Ishikawa (cell line): ENCODE measurements at regions not wholly inside any gene's neighbourhood (a gene's known extent, or its start where the extent isn't known, plus 50 kb on each side); places are given as distances from the start of the nearest gene placed in this dataset.

Source experiments
- CEBPB ChIP-seq: IDR thresholded peaks from 2 replicates; pipeline ENCODE4 v1.6.1; 2012
- CREB1 ChIP-seq: IDR thresholded peaks from 2 replicates; pipeline ENCODE4 v1.6.1; 2012; ENCODE audit warnings: low read depth
- EGR1 ChIP-seq: IDR thresholded peaks from 2 replicates; pipeline ENCODE4 v1.6.1; 2012
- EP300 ChIP-seq: IDR thresholded peaks from 2 replicates; pipeline ENCODE4 v1.6.1; 2012; ENCODE audit warnings: borderline replicate concordance
- FOXM1 ChIP-seq: IDR thresholded peaks from 2 replicates; pipeline ENCODE4 v1.6.1; 2012; ENCODE audit warnings: low read depth, borderline replicate concordance
- MAX ChIP-seq: IDR thresholded peaks from 2 replicates; pipeline ENCODE4 v1.6.1; 2012
- NFIC ChIP-seq: IDR thresholded peaks from 2 replicates; pipeline ENCODE4 v1.6.1; 2012
- RAD21 ChIP-seq: IDR thresholded peaks from 2 replicates; pipeline ENCODE4 v1.6.1; 2012; ENCODE audit warnings: low read depth
- REST ChIP-seq: IDR thresholded peaks from 2 replicates; pipeline ENCODE4 v1.6.1; 2012; ENCODE audit warnings: low read depth, mild to moderate bottlenecking
- TAF1 ChIP-seq: IDR thresholded peaks from 2 replicates; pipeline ENCODE4 v1.6.1; 2012; ENCODE audit warnings: low read depth, mild to moderate bottlenecking
- TCF12 ChIP-seq: IDR thresholded peaks from 2 replicates; pipeline ENCODE4 v1.6.1; 2012; ENCODE audit warnings: low read depth
- TEAD4 ChIP-seq: IDR thresholded peaks from 2 replicates; pipeline ENCODE4 v1.6.1; 2012
- USF1 ChIP-seq: IDR thresholded peaks from 2 replicates; pipeline ENCODE4 v1.6.1; 2012
- YY1 ChIP-seq: IDR thresholded peaks from 2 replicates; pipeline ENCODE4 v1.6.1; 2012; ENCODE audit warnings: low read depth
- ZBTB7A ChIP-seq: IDR thresholded peaks from 2 replicates; pipeline ENCODE4 v1.6.1; 2012; ENCODE audit warnings: low read depth

- TF ChIP-seq EP300 (no peak), CEBPB (no peak), USF1 (no peak), EGR1 (no peak), MAX (no peak), RAD21 (peak; percentile 95), TCF12 (no peak), NFIC (peak; percentile 76)
Measured at GRCh38 chrX:155819966-155820491, 61.1 kb upstream of the VAMP7 start.

- TF ChIP-seq CEBPB (no peak), MAX (no peak), RAD21 (no peak), REST (no peak), TAF1 (no peak), TCF12 (no peak), NFIC (no peak), EGR1 (no peak), TEAD4 (no peak), CREB1 (no peak), YY1 (no peak), ZBTB7A (no peak), FOXM1 (no peak), EP300 (no peak)
Measured at GRCh38 chrX:155819525-155819924, 61.6 kb upstream of the VAMP7 start.

- TF ChIP-seq USF1, result no peak
- TF ChIP-seq REST, result no peak
- TF ChIP-seq FOXM1, result no peak
- no peak for TF ChIP-seq CEBPB
- TF ChIP-seq RAD21, result no peak
- TF ChIP-seq EGR1, result no peak
- no peak for TF ChIP-seq EP300
- no peak for TF ChIP-seq TEAD4
- no peak for TF ChIP-seq CREB1
- no peak for TF ChIP-seq ZBTB7A
- TF ChIP-seq MAX, result no peak
- TF ChIP-seq TAF1, result no peak
- no peak for TF ChIP-seq YY1
- TF ChIP-seq NFIC, result no peak
- TF ChIP-seq TCF12, result no peak
Measured at GRCh38 chrX:155779831-155780230, 101.3 kb upstream of the VAMP7 start.

GRCh38 chrX:155778844-155779553, 102.1 kb upstream of the VAMP7 start:
- TF ChIP-seq MAX, result no peak
- no peak for TF ChIP-seq CREB1
- no peak for TF ChIP-seq FOXM1
- TF ChIP-seq YY1, result no peak
- no peak for TF ChIP-seq NFIC
- no peak for TF ChIP-seq EGR1
- no peak for TF ChIP-seq REST
